MCF 10A (cell line): ENCODE measurements at regions not wholly inside any gene's neighbourhood (a gene's known extent, or its start where the extent isn't known, plus 50 kb on each side); places are given as distances from the start of the nearest gene placed in this dataset.

Experiments
- BruUV-seq: library from RNA; stranded (reverse); fragments of 400-500 nt; replicated peaks from 2 replicates; lab custom pipeline; 2021; lab: Mats Ljungman, UMichigan
- CTCF ChIA-PET: fragments of 300-600 bp; sonication (Branson Sonifier 250); formaldehyde crosslinking; extraction: SDS; loops from one replicate; lab custom pipeline; 2021; ENCODE audit warnings: antibody characterized with exemption, inconsistent platforms; lab: Yijun Ruan, JAX
- POLR2A ChIA-PET: fragments of 300-600, 350-650 bp; sonication (Branson Sonifier 250); formaldehyde crosslinking; extraction: SDS; loops from one replicate; lab custom pipeline; 2020; ENCODE audit warnings: antibody characterized with exemption, inconsistent platforms; lab: Yijun Ruan, JAX
- DNase-seq: peaks from one replicate; pipeline ENCODE4 v3.0.0-alpha.2; 2018; ENCODE audit not compliant: unreplicated experiment
- H3K27ac Mint-ChIP-seq: one replicate; pipeline ENCODE4 v1.8.0; 2022; ENCODE audit warnings: mild to moderate bottlenecking, low read depth, mixed read lengths; ENCODE audit not compliant: unreplicated experiment
- H3K27me3 Mint-ChIP-seq: one replicate; pipeline ENCODE4 v1.8.0; 2022; ENCODE audit warnings: mixed read lengths; ENCODE audit not compliant: insufficient read depth, unreplicated experiment
- H3K36me3 Mint-ChIP-seq: one replicate; pipeline ENCODE4 v1.8.0; 2022; ENCODE audit warnings: mild to moderate bottlenecking, moderate library complexity, mixed read lengths; ENCODE audit not compliant: insufficient read depth, unreplicated experiment
- H3K4me1 Mint-ChIP-seq: one replicate; pipeline ENCODE4 v1.8.0; 2022; ENCODE audit warnings: mixed read lengths; ENCODE audit not compliant: insufficient read depth, unreplicated experiment
- H3K4me3 Mint-ChIP-seq: one replicate; pipeline ENCODE4 v1.8.0; 2022; ENCODE audit warnings: mild to moderate bottlenecking, moderate library complexity, mixed read lengths; ENCODE audit not compliant: unreplicated experiment
- H3K9me3 Mint-ChIP-seq: one replicate; pipeline ENCODE4 v1.8.0; 2022; ENCODE audit warnings: mixed read lengths; ENCODE audit not compliant: unreplicated experiment
- CTCF ChIP-seq: fragments of 200-600 bp; IDR thresholded peaks from one replicate; pipeline ENCODE4 v1.8.0; 2022; ENCODE audit warnings: antibody characterized with exemption, mild to moderate bottlenecking; ENCODE audit not compliant: unreplicated experiment
- intact Hi-C: fragments of 100-400 bp; cut with micrococcal nuclease; formaldehyde crosslinking; loops from 2 replicates; pipeline ENCODE4 v1.14.1; 2022

DNA sequence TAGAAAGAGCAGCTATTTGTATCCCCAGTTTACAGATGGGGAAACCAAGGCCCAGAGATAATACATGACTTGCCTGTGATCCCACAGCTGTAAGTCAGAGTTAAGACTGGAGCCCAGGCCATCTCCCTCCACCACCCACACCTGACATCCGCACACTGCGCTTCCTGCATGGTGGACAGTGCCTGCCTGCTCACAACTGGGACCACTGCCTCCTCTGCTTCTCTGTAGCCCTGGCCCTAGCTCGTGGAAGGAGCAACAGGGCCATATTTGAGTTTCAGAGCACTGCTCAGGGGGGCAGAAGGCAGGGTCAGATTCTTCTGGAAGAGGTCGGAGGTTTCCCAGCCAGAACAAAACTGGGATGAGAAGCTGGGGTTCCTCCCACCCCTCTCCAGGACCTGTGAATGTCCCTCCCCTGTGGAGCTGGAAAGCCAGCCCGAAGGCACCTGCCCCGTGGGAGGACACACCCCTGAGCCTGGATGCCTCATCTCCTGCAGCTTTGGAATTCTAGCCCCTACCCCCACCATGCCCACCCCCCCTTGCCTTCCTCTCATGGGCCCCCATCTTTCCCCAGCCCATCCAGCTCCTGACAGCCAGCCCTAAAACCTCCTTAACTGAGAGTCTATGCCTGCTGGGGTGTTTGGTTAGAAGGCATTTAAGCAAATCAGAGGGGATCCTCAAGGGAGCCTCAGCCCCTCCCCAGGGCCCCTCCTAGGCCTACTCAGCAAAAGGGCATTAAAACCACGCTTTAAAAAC lies 100.1 kb downstream of the TPRA1 start:
- DNase-seq, result no peak
- H3K9me3 Mint-ChIP-seq, result no peaks in the 10 kb centered on the region
- H3K4me1 Mint-ChIP-seq, result no peaks in the 10 kb centered on the region
- H3K4me3 Mint-ChIP-seq, result no peak overlapping the region
- ChIA-PET POLR2A (interaction anchor here (0.8 kb wide), 1 partner anchor 18 kb away, joined by 4 read pairs; no protein-coding TSS in a partner anchor), CTCF (interaction anchor here (0.8 to 0.9 kb wide), 2 partner anchors 54 to 738 kb away, joined by 3 read pairs; no protein-coding TSS in a partner anchor)
- no peak for TF ChIP-seq CTCF
- no peak overlapping the region for H3K27ac Mint-ChIP-seq
- no peaks in the 10 kb centered on the region for H3K27me3 Mint-ChIP-seq
- BruUV-seq, result no TSS peak
- intact Hi-C loops, result no loop called here
- no peaks in the 10 kb centered on the region for H3K36me3 Mint-ChIP-seq

GRCh38 chr3:127489357-127489756 lies 101.2 kb downstream of the TPRA1 start:
- no peak for TF ChIP-seq CTCF
- no peaks in the 10 kb centered on the region for H3K4me1 Mint-ChIP-seq
- CTCF ChIA-PET, result interaction anchor here (0.6 to 0.9 kb wide), 2 partner anchors 8 to 737 kb away, joined by 3 read pairs; no protein-coding TSS in a partner anchor

GRCh38 chr3:127488740-127489139 lies 101.8 kb downstream of the TPRA1 start:
- DNase-seq, result no peak
- Mint-ChIP-seq H3K27ac (no peak overlapping the region), H3K27me3 (no peaks in the 10 kb centered on the region), H3K4me1 (no peaks in the 10 kb centered on the region), H3K9me3 (no peaks in the 10 kb centered on the region), H3K36me3 (no peaks in the 10 kb centered on the region), H3K4me3 (no peak overlapping the region)
- intact Hi-C loops, result no loop called here
- CTCF ChIA-PET, result no interaction called here
- no TSS peak for BruUV-seq
- POLR2A ChIA-PET, result no interaction called here
- TF ChIP-seq CTCF, result no peak

More at GRCh38 chr3:127489357-127489756, 101.2 kb downstream of the TPRA1 start:
- intact Hi-C loops, result no loop called here
- no peaks in the 10 kb centered on the region for H3K27me3 Mint-ChIP-seq
- no peaks in the 10 kb centered on the region for H3K36me3 Mint-ChIP-seq
- H3K9me3 Mint-ChIP-seq, result no peaks in the 10 kb centered on the region
- POLR2A ChIA-PET, result interaction anchor here (0.8 kb wide), 1 partner anchor 19 kb away, joined by 4 read pairs; no protein-coding TSS in a partner anchor
- DNase-seq, result no peak
- no peak overlapping the region for H3K27ac Mint-ChIP-seq
- no TSS peak for BruUV-seq
- H3K4me3 Mint-ChIP-seq, result no peak overlapping the region

DNA sequence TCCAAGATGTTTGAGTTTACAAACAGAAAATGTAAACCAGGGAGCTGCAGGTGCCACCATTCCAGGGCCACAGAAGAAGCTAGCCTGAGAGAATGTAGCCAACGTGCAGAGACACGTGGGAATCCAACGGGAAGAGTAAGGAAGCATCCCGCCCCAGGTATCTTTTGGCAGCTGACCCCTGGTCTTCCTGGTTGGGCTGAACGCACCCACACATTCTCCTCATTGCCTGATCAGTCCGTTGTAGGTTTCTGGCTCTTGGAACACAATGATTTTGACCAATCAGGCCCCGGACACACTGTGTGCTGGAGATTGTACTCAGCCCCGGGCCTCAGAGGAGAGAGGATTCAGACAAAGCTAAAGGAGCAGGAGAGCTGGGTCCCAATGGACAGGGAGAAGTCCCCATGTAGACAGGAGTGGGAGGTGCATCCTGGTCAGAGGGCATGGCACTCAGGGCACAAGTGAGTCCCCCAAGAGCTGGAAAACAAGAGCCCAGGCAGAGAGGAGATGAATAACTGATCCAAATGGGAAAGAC lies 102.3 kb downstream of the TPRA1 start:
- Mint-ChIP-seq H3K27ac (no peak overlapping the region), H3K27me3 (no peaks in the 10 kb centered on the region), H3K4me3 (no peak overlapping the region), H3K36me3 (no peaks in the 10 kb centered on the region), H3K4me1 (peaks cover under 1% of the 10 kb centered on the region), H3K9me3 (no peaks in the 10 kb centered on the region)
- CTCF ChIA-PET, result no interaction called here
- BruUV-seq, result no TSS peak
- POLR2A ChIA-PET, result no interaction called here
- no peak for DNase-seq
- TF ChIP-seq CTCF, result no peak
- intact Hi-C loops, result no loop called here
